Suprapubic skin (tissue), 4 donors: ENCODE measurements at regions not wholly inside any gene's neighbourhood (a gene's known extent, or its start where the extent isn't known, plus 50 kb on each side); places are given as distances from the start of the nearest gene placed in this dataset.
"Not testable (repeated sequence)": the region's sequence is repeated elsewhere in the genome, so short reads cannot be mapped to it uniquely, and the experiment has no call there.

Source experiments
- DNase-seq, 2 donors: peaks; one replicate each; pipeline ENCODE4 v3.0.0-alpha.2; 2019; ENCODE audit warnings: low spot score in 2 of 2
- H3K27ac ChIP-seq: fragments of 200-600 bp; sonication (generic); one replicate; pipeline ENCODE4 v1.5.1; 2019
- H3K27me3 ChIP-seq: fragments of 200-600 bp; sonication (generic); one replicate; pipeline ENCODE4 v1.5.1; 2019
- H3K36me3 ChIP-seq: fragments of 200-600 bp; sonication (generic); one replicate; pipeline ENCODE4 v1.5.1; 2019
- H3K4me1 ChIP-seq: fragments of 200-600 bp; sonication (generic); one replicate; pipeline ENCODE4 v1.5.1; 2019
- H3K4me3 ChIP-seq: fragments of 200-600 bp; sonication (generic); one replicate; pipeline ENCODE4 v1.5.1; 2019; ENCODE audit warnings: mild to moderate bottlenecking
- H3K9me3 ChIP-seq: fragments of 200-600 bp; sonication (generic); one replicate; pipeline ENCODE4 v1.5.1; 2019
- EP300 ChIP-seq: sonication (generic); formaldehyde crosslinking; IDR thresholded peaks from one replicate; pipeline ENCODE4 v1.6.1; 2017; ENCODE audit warnings: antibody characterized with exemption
- POLR2A ChIP-seq, 2 donors: fragments of 450-650 bp; IDR thresholded peaks; one replicate each; pipeline ENCODE4 v1.6.1; 2017; ENCODE audit warnings: antibody characterized with exemption in 2 of 2, mild to moderate bottlenecking in 2 of 2, moderate library complexity in 2 of 2
- POLR2AphosphoS5 ChIP-seq, 3 donors: sonication (generic); formaldehyde crosslinking; IDR thresholded peaks; one replicate each; pipeline ENCODE4 v1.6.1; 2017; ENCODE audit warnings: antibody characterized with exemption in 3 of 3
- WGBS: methylation state at CpG from one replicate; pipeline ENCODE4 v1.1.5; 2018; 5-methylcytosine and 5-hydroxymethylcytosine counted together
- TF ChIP-seq, protein P1 (sequence below), 2 donors: fragments of 200-600 bp in 1 of 2; fragments of 450-650 bp in 1 of 2; sonication (generic) in 1 of 2; IDR thresholded peaks; one replicate each; pipeline ENCODE4 v1.5.1; 2016 to 2019; ENCODE audit warnings: antibody characterized with exemption in 2 of 2, mild to moderate bottlenecking in 1 of 2, moderate library complexity in 1 of 2

- 72% methylated on average over 7 of the region's 7 CpGs for WGBS
- TF ChIP-seq EP300 (no peak), POLR2A (IDR thresholded peaks at IDR 0.05) (no peak), POLR2AphosphoS5 (IDR thresholded peaks at IDR 0.05) (no peak)
- TF ChIP-seq, protein P1, sequence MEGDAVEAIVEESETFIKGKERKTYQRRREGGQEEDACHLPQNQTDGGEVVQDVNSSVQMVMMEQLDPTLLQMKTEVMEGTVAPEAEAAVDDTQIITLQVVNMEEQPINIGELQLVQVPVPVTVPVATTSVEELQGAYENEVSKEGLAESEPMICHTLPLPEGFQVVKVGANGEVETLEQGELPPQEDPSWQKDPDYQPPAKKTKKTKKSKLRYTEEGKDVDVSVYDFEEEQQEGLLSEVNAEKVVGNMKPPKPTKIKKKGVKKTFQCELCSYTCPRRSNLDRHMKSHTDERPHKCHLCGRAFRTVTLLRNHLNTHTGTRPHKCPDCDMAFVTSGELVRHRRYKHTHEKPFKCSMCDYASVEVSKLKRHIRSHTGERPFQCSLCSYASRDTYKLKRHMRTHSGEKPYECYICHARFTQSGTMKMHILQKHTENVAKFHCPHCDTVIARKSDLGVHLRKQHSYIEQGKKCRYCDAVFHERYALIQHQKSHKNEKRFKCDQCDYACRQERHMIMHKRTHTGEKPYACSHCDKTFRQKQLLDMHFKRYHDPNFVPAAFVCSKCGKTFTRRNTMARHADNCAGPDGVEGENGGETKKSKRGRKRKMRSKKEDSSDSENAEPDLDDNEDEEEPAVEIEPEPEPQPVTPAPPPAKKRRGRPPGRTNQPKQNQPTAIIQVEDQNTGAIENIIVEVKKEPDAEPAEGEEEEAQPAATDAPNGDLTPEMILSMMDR (IDR thresholded peaks at IDR 0.05), result no peak
- Histone ChIP-seq H3K27ac (no peak overlapping the region), H3K27me3 (no peaks in the 10 kb centered on the region), H3K4me3 (no peak overlapping the region), H3K36me3 (no peaks in the 10 kb centered on the region), H3K4me1 (no peaks in the 10 kb centered on the region), H3K9me3 (no peaks in the 10 kb centered on the region)
- no peak for DNase-seq
Measured at GRCh38 chr2:107719836-107720235, 106.9 kb upstream of the RGPD4 start.

DNA sequence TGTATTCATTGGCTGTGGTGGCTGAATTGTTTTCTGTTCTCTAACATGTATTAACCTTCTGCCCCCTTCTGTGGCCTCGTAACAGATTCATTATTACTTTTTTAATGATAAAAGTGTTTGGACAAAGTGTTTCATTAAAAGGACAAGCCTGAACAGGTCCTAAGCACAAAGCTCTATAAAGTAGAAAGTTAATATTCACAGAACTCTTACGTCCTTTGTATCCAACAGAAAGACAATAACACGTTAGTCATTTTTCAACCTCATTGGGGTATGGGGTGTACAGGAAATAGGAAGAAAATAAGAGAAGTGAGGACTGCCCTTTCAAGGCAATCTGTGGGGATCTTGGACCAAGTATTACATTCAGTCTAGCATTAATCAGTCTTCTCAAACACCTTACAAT lies 105.5 kb upstream of the RGPD4 start:
- Histone ChIP-seq H3K27ac (no peak overlapping the region), H3K27me3 (no peaks in the 10 kb centered on the region), H3K36me3 (no peaks in the 10 kb centered on the region), H3K4me3 (no peak overlapping the region), H3K4me1 (no peaks in the 10 kb centered on the region), H3K9me3 (no peaks in the 10 kb centered on the region)
- TF ChIP-seq EP300, result no peak
- TF ChIP-seq, protein P1 (IDR thresholded peaks at IDR 0.05), result no peak
- TF ChIP-seq POLR2AphosphoS5 (IDR thresholded peaks at IDR 0.05), result no peak
- TF ChIP-seq POLR2A (IDR thresholded peaks at IDR 0.05), result no peak
- 49% methylated on average over 3 of the region's 3 CpGs for WGBS
- DNase-seq, result no peak

GRCh38 chr2:107721586-107721985 lies 105.1 kb upstream of the RGPD4 start:
- Histone ChIP-seq H3K36me3 (no peaks in the 10 kb centered on the region), H3K27me3 (no peaks in the 10 kb centered on the region), H3K9me3 (no peaks in the 10 kb centered on the region), H3K27ac (no peak overlapping the region), H3K4me3 (no peak overlapping the region), H3K4me1 (no peaks in the 10 kb centered on the region)
- 56% methylated on average over 2 of the region's 2 CpGs for WGBS
- TF ChIP-seq EP300 (no peak), POLR2AphosphoS5 (IDR thresholded peaks at IDR 0.05) (no peak), POLR2A (IDR thresholded peaks at IDR 0.05) (no peak)
- TF ChIP-seq, protein P1 (IDR thresholded peaks at IDR 0.05), result no peak
- no peak for DNase-seq

- not testable (repeated sequence) for H3K27me3 ChIP-seq, H3K27ac ChIP-seq, H3K4me3 ChIP-seq, H3K36me3 ChIP-seq, H3K4me1 ChIP-seq, H3K9me3 ChIP-seq, DNase-seq
- WGBS, result 96% methylated on average over 1 of the region's 1 CpG
Measured at GRCh38 chr2:107725824-107726223, 100.9 kb upstream of the RGPD4 start.

DNA sequence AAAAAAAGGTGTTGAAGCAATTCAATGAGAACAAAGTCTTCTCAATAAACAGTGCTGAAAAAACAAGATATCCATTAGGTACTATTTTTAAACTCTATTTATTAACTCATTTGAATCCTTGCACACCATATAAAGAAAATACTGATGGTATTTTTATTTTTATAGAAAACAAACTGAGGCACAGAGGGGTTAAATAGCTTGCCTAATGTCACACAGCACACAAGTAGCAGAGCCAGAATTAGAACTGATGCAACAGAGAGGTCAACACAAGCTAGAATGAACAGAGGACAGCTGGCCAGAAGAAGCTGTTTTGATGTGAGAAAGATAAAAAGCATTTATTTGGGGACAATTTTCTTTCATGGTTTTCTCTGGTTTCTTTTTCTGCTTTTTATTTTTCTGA lies 99.4 kb upstream of the RGPD4 start:
- Histone ChIP-seq H3K4me1 (no peaks in the 10 kb centered on the region), H3K27ac (no peak overlapping the region), H3K4me3 (no peak overlapping the region), H3K27me3 (no peaks in the 10 kb centered on the region), H3K36me3 (no peaks in the 10 kb centered on the region), H3K9me3 (no peaks in the 10 kb centered on the region)
- TF ChIP-seq EP300, result no peak
- TF ChIP-seq POLR2AphosphoS5 (IDR thresholded peaks at IDR 0.05), result no peak
- no peak for TF ChIP-seq POLR2A (IDR thresholded peaks at IDR 0.05)
- TF ChIP-seq, protein P1 (IDR thresholded peaks at IDR 0.05), result no peak
- DNase-seq, result no peak

GRCh38 chr2:107728586-107728985 lies 98.1 kb upstream of the RGPD4 start:
- TF ChIP-seq EP300, result no peak
- 73% methylated on average over 5 of the region's 5 CpGs for whole genome bisulfite sequencing
- no peaks in the 10 kb centered on the region for H3K36me3 ChIP-seq
- DNase-seq, result no peak
- H3K9me3 ChIP-seq, result no peaks in the 10 kb centered on the region
- no peaks in the 10 kb centered on the region for H3K27me3 ChIP-seq
- no peak overlapping the region for H3K4me3 ChIP-seq
- H3K27ac ChIP-seq, result no peak overlapping the region
- H3K4me1 ChIP-seq, result no peaks in the 10 kb centered on the region
